ENCODE measurements at regions not wholly inside any gene's neighbourhood (a gene's known extent, or its start where the extent isn't known, plus 50 kb on each side); places are given as distances from the start of the nearest gene placed in this dataset.
"Not testable (repeated sequence)": the region's sequence is repeated elsewhere in the genome, so short reads cannot be mapped to it uniquely, and the experiment has no call there.

DNA sequence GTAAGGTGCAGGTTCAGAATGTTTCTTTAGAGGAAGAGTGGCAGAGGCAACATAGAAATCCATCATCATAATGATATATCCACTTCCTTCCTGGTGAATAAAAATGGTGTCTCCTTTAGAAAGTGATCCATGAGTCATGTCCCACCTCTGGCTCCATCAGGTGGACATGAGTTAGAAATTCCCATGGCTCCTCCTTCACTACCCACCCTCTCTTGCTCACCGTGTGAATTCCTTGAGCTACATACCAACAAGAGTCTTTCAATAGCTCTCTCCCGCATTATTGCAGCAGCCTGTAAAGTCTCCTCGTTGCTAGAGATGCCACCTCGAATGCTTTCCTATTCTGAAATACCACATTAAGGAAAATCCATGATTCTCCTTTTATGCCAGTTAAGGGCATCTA is 317.6 kb downstream of the LNPK start:
- DNase-seq, result no peak

DNA sequence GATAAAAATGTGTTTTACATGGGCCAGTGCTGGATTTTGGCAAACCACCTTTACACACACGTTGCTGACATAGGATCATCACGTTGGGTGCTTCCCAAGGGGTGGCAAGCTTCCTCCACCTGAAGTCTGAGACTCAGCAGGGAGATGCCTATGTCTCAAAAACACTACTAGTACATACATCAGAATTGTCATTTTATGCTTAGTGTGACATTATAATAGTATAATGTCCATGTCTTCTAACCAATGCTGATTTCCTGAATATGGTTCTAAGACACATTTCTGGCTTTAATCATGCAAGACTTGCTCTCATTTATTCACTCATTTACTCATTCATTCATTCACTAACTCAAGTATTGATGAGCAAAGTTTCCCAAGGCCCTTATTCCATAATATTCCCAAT is 322.3 kb downstream of the LNPK start:
- DNase-seq, result no peak

DNA sequence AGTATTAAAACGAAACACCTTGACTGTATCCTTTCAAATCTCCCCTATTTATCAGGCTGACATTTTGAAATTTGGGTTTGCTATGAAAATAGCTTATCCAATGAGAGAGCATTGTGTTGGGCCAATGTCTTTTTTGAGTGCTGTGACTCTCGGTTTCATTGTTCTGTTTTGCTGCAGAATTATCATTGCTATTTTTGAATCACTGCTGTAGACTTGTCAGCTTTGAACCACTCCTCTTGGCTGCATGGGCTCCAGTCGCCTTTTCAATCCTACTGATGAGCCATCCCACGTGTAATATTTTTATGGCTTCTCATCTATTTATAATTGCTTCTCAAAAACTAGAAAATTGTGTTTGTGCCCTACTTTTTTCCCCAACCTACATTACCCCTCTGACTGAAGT is 322.8 kb downstream of the LNPK start:
- no peak for DNase-seq

DNA sequence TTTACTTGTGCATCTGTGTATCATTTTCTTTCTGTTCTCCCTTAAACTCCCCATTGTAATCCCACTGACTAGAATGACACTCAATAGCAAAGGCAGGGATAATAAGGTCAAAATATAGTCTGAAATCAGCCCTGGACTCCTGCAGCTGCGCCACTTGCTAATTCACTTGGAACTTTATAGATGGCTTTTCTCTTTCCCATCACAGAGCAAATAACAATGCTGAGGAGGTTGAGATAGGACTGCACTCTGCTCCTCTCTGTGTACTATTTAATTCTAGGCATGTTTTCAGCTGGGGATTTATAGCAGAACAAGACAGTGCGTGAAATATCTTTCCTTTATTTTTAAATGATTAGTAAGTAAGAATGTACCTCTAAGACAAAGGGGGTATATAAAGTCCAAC is 324.2 kb downstream of the LNPK start:
- DNase-seq, result no peak

DNA sequence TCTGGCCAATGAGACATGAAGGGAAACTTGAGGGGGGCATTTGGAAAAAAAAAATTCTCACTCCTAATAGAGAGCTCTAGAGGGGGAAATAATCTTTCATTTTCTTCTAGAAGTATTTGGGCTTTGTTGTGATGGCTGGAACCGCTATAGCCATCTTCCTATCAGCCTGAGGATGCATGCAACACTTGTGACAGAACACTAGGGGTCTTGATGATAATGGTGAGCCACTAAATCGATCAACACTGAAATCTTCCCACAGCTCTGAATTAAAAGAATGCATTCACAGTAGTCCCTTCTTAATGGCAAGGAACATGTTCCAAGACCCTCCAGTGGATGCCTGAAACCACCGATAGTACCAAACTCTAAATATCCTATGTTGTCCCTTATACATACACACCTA is 325.3 kb downstream of the LNPK start:
- DNase-seq, result no peak

DNA sequence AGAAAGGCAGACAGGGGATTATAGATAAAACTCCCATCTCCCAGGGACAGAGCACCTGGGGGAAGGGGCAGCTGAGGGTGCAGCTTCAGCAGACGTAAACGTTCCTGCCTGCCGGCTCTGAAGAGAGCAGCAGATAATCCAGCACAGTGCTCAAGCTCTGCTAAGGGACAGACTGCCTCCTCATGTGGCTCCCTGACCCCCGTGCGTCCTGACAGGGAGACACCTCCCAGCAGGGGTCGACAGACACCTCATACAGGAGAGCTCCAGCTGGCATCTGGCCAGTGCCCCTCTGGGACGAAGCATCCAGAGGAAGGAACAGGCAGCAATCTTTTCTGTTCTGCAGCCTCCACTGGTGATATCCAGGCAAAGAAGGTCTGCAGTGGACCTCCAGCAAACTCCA is 333.3 kb downstream of the LNPK start:
- DNase-seq, result not testable (repeated sequence)

DNA sequence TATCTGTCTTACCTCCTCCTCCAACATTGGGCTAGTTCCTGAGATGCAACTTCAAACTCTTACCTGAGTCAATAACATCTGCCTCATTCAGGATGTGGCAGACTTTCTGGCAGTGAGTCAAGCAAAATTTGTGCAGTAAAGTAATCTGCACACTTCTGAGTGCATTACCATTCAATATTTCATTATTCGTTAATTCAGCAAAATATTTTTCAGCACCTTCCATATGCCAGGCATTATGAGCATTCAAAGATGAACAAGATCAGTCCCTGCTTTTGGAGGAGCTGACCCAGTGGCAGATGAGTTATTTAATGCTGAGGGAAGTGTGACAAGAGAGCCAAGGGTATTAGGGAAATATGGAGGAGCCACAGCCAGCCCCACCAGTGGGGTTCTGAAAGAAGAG is 339.7 kb downstream of the LNPK start:
- no peak for DNase-seq

DNA sequence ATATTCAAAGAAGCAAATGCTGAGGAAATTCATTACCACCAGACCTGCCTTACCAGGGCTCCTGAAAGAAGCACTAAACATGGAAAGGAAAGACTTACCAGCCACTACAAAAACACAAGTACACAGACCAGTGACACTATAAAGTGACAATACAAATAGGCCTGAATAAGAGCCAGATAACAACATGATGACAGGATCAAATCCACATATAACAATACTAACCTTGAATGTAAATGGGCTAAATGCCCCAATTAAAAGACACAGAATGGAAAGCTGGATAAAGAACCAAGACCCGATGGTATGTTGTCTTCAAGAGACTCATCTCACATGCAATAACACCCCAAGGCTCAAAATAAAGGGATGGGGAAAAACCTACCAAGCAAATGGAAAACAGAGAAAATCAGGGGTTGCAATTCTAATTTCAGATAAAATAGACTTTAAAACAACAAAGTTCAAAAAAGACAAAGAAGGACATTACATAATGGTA is 353.4 kb downstream of the LNPK start:
- DNase-seq, result no peak

DNA sequence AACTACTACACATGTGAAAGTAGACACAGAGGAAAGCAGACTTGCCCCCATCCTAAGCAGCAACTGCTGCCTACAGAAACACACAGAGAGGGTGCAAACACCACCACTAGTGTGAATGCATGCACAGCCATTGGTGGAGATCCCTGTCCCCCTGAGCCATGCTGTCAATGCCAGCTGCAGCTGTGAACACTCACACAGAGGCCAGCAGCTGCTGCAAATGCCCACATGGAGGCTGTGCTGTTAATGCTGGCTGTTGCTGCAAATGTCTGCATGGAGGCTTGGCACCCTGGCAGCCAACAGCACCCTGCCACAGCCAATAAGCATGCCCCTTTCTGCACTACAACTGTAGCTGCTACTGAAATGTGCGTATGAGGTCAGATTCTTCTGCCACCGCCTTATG is 355.0 kb downstream of the LNPK start:
- no peak for DNase-seq

DNA sequence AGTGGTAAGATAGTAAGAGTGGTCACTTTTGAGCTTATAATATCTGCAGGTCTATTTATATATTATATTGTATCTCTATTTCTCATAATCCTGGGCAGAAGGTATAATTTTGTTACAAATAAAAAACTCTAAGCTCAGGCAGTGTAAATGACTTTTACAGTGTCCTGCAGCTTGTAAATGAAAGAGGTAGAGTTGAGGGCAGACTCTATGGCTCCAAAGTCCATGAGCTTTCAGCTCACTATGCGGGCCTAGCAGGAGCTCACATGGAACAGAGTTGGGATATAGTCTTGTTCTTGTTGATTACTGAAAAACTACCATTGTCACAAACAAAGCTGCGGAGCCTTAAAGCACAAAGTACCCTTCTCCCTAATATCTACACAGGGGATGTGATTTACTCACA is 361.4 kb downstream of the LNPK start:
- no peak for DNase-seq

DNA sequence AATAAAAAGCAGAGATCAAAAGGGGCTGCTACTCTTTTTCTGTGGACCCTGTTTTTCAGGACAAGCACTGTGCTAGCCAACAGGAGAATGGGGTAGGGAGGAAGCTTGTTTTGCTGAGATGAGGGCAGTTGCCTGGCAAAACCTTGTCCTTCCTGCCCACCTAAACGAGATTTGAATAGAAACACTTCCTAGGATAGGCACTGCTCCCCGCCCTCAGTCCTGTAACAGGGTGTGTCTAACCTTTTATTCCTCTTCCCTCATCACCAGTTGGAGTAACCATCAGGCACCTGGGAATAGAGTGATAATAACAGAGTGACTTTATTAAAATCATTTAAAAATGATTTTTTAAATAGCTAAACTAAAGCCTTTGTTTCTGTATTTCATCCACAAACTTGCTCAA is 368.8 kb downstream of the LNPK start:
- no peak for DNase-seq

DNA sequence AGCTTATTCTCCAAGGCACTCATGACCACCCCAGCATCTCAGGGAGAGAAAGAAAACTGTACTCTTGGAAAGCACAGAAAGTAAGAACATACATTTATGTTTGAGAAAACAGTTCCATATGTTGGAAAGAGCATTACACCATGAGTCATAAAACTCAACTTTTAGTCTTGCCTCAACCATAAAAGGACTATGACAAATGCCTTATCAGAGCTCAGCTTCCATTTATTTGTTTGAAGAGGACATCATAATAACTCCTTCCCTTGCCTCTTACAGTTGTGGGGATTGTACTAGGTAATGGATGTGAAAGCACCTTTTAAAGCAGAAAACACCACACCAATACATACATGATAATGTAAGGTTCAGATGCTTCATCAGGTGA is 370.8 kb downstream of the LNPK start:
- peak; percentile 22 for DNase-seq

DNA sequence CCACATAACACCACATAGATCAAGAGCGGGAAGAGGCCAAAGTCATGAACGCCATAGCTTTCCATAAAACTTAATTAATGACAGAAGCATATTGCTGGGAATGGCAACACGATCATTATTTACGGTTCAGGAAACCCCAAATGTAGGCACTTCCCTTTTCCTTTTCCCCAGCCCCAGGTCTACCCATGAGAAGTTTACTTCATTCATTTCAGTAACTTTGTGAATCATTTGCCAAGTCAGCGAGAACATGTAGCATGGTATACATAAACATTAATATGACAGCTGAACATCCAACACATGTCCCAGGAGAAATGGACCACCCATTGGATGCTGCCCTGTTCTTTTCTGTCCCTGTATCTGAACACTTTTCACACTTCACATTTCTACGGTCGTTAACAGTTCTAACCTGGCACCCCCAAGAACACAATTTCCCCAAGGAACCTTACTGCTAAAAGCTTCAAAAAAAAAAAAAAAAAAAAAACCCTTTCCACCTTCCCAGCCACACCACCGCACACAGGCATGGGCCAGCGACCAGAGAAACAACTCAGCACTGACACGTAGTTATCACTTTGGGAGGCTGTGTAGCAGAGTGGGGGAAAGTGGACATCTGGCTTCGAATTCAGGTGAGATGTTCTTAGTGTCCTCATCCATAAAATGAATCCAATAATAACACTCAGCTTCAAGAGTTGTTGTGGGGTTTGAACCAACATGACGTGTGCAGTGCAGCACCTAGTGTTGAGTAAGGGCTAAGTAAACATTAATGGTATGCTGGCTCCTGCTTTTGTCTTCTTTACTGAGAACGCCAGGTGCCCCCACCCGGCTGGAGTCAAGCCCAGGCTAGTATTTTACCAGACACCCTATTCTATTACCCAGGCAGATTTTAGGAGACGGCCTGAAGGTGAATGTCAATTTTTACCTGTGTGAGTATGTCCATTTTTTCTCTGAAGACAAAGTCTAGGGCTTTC is 371.5 kb downstream of the LNPK start:
- DNase-seq, result no peak

DNA sequence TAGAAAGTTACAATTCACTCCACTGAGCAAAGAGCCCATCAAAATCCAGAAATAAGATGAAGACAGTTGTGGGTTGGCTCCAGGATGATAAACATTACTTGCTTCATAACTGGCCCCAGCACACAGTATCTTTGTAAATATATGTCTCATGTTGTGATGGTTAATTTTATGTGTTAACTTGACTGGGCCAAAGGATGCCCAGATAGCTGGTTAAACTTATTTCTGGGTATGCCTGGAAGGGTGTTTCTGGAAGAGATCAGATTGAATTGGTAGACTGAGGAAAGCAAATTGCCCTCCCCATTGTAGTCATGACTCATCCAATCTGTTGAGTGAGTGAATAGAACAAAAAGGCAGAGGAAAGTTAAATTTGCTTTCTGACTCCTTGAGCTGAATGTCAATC is 373.8 kb downstream of the LNPK start:
- DNase-seq, result no peak

DNA sequence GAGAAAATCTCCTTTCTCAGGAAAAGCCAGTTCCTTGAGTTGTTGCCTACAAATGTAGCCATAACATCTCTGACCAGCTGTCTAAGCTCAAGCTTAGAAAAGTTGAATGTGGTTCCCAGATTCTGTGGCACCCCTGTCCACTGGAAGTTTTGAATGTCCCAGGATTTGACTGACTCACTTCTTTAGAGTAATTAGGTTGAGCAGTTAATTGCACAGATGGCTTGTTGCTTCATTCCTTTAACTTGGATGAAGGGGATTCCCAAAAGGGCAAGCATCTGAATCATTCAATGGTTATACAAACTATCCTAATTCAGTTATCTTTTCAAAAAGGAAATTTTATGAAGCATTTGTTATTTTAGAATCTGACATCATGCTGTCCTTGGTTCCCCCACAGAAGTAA is 374.7 kb downstream of the LNPK start:
- peak; percentile 57 for DNase-seq

DNA sequence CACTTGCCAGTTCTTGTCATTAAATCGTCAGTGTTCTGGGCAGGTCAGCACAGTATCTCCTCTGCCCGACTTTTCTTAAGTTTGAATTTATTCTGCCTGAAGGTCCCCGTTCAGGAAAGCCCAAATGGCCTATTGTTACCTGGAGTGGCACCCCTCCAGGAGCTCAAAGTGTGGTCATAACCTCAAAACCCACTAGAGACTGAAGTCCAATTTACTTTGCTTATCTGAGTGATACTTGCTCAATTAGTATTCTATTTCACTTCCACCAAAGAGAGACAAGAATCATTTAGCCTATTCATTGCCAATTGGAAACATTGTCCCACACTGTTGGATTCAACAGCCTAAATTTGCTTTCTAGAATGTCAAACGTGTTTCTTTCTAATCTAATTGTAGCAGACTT is 375.3 kb downstream of the LNPK start:
- DNase-seq, result no peak

DNA sequence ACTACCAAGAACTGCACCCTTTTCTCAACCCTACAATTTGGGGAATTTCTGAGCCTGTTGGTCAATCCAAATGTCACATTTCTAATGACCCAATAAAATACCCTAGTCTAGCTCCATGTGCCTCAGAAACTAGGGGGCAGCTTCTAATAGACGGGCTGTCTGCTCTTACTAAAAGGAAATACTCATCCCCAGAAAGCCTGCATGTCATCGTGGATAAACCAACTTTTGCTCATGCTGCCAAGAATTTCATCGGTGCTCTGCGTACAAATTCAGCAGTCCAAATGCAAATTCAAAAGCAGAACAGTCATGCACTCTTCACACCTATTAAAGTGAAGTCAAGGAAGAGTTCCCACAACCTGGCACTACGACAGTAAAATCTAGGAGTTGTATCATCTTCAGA is 377.3 kb downstream of the LNPK start:
- DNase-seq, result no peak

DNA sequence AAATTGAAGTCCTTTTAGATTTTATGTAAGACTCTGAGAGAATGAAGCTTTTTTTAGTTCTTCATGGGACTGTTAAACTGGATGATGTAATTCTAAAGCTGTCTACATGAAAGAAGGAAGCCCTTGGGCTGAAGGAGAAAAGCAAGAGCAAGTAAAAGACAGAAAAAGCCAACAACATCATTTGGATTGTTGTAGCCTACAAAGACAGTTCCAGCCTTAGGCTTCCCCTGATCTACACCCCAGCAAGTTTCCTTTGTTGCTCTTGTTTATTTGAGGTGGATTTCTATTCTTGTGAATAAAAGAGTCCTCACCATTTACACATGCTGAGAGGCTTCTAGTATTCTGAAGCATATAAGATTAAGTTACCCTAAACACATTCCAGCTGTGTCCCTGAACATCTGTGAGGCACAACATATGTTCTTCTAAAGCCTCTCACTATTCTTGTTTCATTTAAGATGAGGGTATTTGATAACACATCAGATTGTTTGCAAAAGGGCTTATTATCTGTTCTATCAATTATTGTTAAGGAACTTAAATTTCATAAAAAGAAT is 377.8 kb downstream of the LNPK start:
- DNase-seq, result no peak

DNA sequence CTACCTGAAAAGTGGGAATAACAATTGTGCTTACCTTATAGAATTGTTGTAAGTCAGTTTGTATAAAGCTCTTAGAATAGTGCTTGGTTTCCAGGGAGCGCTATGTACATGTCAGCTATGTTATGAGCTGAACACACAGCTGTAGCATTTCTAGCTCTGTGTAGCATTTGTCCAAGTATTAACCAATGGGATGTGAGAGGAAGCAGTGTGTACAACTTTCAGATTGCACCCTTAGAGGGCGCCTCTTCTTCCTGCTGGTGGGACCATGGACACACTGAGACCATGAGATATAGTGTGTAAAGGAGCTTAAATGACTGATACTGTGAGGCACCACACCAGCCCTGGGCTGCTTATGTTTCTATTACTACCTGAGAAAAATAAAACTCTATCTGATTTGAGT is 380.2 kb downstream of the LNPK start:
- DNase-seq, result no peak

DNA sequence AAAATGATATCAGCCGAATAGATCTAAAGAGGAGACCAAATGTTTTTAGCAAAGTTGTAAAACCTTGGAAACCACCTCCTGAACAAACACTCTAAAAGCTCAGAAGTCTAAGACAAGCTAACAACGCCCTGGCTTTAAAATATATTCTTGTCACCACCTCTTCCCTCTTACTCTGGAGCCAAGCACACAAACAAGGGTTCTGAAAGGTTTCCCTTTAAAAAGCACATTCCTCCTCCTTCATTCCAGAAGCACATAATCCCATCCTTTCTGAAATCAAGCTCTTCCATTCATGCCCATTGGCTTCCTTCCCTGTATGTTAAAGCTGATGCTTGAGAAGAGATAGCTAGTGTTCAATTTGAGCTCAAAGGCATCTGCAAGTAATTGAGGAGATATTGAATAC is 382.0 kb downstream of the LNPK start:
- no peak for DNase-seq

DNA sequence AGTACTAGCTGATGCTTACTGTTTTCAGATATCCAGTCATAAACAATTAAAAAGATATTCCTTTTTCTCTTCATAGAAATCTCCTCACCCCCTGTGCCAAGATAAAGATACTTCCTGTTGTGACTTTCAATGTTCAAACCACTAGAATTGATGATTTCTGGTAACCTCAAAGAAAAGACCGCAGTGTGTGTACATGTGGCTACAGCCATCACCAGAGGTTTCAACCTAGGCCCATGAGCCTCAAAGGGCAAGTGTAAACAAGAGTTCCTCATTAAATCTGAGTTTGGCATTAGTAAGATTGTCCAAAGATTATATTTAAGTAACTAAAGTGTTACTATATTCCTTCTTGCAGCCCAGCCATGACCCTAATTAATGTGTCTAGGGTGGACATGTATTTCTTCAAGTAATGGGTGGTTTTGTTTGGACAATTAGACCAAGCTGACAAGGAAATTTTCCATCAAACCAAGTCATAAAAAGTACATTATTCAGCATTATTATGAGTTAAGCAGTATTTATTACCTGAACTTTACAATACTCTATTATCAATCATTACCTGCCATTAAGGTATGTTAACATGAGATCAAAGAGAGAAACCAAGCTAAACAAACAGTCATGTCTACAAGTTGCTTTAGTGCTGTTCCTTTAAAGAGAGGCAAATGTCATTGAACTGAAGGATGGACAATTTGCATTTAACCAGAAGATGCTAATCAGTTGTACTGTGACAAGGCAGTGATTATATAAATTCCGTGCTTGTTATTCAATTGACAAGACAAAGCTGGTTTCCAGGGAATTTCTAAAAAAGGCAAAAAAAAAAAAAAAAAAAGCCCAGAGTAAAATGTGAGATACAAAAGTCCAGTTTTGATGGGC is 382.7 kb downstream of the LNPK start:
- no peak for DNase-seq

DNA sequence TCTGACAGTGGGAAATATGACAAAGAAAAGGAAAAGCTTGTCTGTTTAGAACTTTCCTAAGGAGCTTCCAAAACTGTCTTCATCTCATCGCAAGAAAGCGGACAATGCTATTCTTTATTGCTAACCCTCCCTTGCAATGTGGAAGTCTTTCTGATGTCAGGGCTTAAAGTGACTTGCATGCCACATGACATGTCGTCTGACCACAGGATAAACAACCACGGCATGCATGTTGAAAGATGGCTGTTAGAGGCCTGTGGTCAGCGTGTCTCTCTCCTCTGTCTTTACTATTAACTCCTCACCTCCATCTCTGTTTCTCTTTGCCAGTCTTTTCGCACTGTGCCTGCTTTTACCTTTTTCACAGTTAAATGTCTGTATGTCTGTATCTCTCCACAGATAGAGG is 389.8 kb downstream of the LNPK start:
- DNase-seq, result no peak

DNA sequence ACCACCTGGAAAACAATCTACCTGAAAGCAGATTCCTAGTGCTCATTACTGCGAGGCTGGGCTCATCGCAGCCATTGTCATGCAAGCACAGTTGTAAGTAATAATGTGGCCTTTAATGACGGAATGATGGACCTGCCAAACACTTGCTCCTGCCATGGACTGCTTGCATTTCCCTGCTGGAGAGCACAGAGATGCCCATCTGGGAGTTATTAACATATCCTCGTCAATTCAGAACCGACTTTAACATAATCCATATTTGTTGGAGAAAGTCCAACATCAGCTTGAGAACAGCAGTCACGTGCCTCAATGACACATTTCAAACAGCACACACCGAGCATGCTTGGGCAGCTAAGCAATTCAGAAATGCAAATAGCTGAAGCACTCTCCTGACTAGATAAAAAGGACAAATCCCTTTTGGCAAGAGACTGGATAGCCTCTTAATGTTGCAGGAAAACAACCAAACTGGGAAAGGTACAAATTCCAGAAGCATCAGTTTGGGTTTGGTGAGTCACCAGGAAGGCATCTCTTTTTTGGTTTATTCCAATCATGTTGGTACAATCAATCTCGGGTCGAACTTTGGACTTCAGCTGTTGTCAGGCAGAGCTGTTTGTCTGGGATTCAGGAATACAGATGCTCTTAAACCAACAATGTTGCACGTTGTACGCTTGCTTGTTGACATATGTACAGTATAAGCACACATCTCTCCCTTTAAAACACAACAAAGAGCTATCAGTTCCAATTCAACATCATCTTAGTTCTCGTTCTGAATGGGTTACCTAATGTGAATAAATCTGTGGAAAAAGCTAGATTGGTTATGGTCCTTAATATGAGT is 395.8 kb downstream of the LNPK start:
- peak; percentile 35 for DNase-seq
